HG03103 (cell line): ENCODE measurements at regions not wholly inside any gene's neighbourhood (a gene's known extent, or its start where the extent isn't known, plus 50 kb on each side); places are given as distances from the start of the nearest gene placed in this dataset.
"Not testable (repeated sequence)": the region's sequence is repeated elsewhere in the genome, so short reads cannot be mapped to it uniquely, and the experiment has no call there.

Experiments
- ATAC-seq: cut with Tn5 transposase; IDR thresholded peaks from one replicate; pipeline ENCODE4 v1.9.1; 2021; ENCODE audit warnings: low read depth; ENCODE audit not compliant: unreplicated experiment

- no peak for ATAC-seq
Measured at GRCh38 chr14:97798176-97798575, 1001.0 kb downstream of the VRK1 start.

- ATAC-seq = no peak
Measured at GRCh38 chr14:97802430-97803373, 1005.5 kb downstream of the VRK1 start.

- ATAC-seq = no peak
Measured at GRCh38 chr14:97804056-97804455, 1006.9 kb downstream of the VRK1 start.

- no peak for ATAC-seq
Measured at GRCh38 chr14:97806891-97807290, 1009.7 kb downstream of the VRK1 start.

GRCh38 chr14:97808541-97808940, 1011.4 kb downstream of the VRK1 start:
- ATAC-seq = not testable (repeated sequence)

GRCh38 chr14:97813556-97813955, 1016.4 kb downstream of the VRK1 start:
- no peak for ATAC-seq

- no peak for ATAC-seq
Measured at GRCh38 chr14:97820781-97821180, 1023.6 kb downstream of the VRK1 start.

- no peak for ATAC-seq
Measured at GRCh38 chr14:97824218-97824617, 1027.0 kb downstream of the VRK1 start.

GRCh38 chr14:97827746-97828145, 1030.6 kb downstream of the VRK1 start:
- ATAC-seq = no peak

GRCh38 chr14:97832776-97833175, 1035.6 kb downstream of the VRK1 start:
- ATAC-seq = no peak

GRCh38 chr14:97838986-97839385, 1041.8 kb downstream of the VRK1 start:
- ATAC-seq = no peak

- no peak for ATAC-seq
Measured at GRCh38 chr14:97840159-97840558, 1043.0 kb downstream of the VRK1 start.

GRCh38 chr14:97841762-97842161, 1044.6 kb downstream of the VRK1 start:
- no peak for ATAC-seq

GRCh38 chr14:97843066-97843465, 1045.9 kb downstream of the VRK1 start:
- no peak for ATAC-seq

- ATAC-seq = no peak
Measured at GRCh38 chr14:97844042-97844441, 1046.9 kb downstream of the VRK1 start.

- no peak for ATAC-seq
Measured at GRCh38 chr14:97846156-97846555, 1049.0 kb downstream of the VRK1 start.

GRCh38 chr14:97848317-97848980, 1051.3 kb downstream of the VRK1 start:
- no peak for ATAC-seq

GRCh38 chr14:97850466-97850865, 1053.3 kb downstream of the VRK1 start:
- no peak for ATAC-seq

GRCh38 chr14:97850886-97851285, 1053.7 kb downstream of the VRK1 start:
- no peak for ATAC-seq

- no peak for ATAC-seq
Measured at GRCh38 chr14:97851428-97851995, 1054.3 kb downstream of the VRK1 start.

GRCh38 chr14:97854918-97855317, 1057.7 kb downstream of the VRK1 start:
- no peak for ATAC-seq
